ENCODE measurements at regions not wholly inside any gene's neighbourhood (a gene's known extent, or its start where the extent isn't known, plus 50 kb on each side); places are given as distances from the start of the nearest gene placed in this dataset.

DNA sequence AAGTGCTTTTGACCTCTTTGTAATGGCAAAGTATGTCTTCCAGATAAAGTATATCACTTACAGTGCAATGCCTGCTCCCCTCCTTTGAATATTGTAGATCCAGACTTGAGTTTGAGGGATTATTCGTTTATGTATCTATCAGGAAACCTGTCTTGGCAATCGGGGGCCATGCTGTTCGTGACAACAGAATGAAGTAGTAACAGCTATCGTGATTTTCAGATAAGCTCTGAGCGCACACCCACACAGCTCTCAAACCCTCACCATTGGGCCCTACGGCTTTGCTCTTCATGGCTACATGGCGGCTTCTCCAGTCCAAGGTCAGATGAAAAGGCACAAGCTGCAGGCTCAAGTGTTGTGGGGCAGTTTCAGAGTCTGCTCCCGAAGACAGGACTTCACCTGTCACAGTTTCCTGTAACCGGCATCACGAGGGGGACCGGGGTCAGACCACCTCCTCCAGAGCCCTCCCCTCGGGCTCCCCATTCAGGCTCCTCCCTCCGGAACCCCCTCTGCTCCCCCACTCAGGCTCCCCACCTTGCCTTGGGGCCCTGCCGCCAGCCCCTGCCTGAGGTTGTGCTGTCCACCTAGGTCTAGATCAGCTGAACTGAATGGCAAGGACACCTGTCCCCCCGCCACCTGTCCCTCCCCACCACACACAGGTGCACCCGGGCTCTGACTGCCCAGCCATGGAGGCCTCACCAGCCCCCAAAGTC lies 292.5 kb upstream of the SALL3 start:
- Histone ChIP-seq H3K4me3 (IDR thresholded peaks at IDR 0.05; ENCODE audit: insufficient read depth, low read depth, low read length) (no peak overlapping the region), H3K4me1 (ENCODE audit: low read depth, poor library complexity, severe bottlenecking) (peaks cover 5% of the 10 kb centered on the region), H3K79me2 (ENCODE audit: insufficient read depth, low read depth) (no peaks in the 10 kb centered on the region), H2AFZ (ENCODE audit: low read depth) (no peak overlapping the region), H4K20me1 (ENCODE audit: insufficient read depth) (no peaks in the 10 kb centered on the region), H3K9ac (no peak overlapping the region), H3K27me3 (ENCODE audit: insufficient read depth, low read depth) (no peaks in the 10 kb centered on the region), H3K27ac (no peak overlapping the region), H3K4me2 (no peak overlapping the region), H3K36me3 (ENCODE audit: insufficient read depth) (no peaks in the 10 kb centered on the region)
- TF ChIP-seq, protein P1, sequence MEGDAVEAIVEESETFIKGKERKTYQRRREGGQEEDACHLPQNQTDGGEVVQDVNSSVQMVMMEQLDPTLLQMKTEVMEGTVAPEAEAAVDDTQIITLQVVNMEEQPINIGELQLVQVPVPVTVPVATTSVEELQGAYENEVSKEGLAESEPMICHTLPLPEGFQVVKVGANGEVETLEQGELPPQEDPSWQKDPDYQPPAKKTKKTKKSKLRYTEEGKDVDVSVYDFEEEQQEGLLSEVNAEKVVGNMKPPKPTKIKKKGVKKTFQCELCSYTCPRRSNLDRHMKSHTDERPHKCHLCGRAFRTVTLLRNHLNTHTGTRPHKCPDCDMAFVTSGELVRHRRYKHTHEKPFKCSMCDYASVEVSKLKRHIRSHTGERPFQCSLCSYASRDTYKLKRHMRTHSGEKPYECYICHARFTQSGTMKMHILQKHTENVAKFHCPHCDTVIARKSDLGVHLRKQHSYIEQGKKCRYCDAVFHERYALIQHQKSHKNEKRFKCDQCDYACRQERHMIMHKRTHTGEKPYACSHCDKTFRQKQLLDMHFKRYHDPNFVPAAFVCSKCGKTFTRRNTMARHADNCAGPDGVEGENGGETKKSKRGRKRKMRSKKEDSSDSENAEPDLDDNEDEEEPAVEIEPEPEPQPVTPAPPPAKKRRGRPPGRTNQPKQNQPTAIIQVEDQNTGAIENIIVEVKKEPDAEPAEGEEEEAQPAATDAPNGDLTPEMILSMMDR (conservative IDR thresholded peaks at IDR 0.05; ENCODE audit: low read depth, low read length) = no peak

DNA sequence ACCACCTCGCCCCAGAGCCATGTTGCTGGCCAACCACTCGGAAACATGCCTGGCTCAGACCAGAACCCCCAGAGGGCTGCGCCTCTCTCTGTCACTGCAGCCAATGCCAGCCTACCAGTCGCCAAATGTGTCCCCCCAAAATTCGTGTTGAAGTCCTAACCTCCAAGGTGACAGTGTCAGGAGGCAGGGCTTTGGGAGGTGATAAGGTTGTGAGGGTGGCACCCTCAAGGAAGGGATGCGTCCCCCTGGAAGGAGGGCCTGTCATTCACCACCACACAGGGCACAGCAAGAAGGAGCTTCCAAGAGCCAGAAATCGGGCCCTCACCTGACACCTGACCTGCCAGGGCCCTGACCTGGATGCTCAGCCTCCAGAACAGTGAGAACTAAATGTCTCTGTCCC lies 291.9 kb upstream of the SALL3 start:
- H3K36me3 ChIP-seq (ENCODE audit: insufficient read depth) = no peaks in the 10 kb centered on the region
- TF ChIP-seq, protein P1 (conservative IDR thresholded peaks at IDR 0.05; ENCODE audit: low read depth, low read length) = no peak
- H3K27ac ChIP-seq = no peak overlapping the region
- peaks cover 11% of the 10 kb centered on the region for H3K4me1 ChIP-seq (ENCODE audit: low read depth, poor library complexity, severe bottlenecking)
- H3K9ac ChIP-seq = no peak overlapping the region
- no peaks in the 10 kb centered on the region for H4K20me1 ChIP-seq (ENCODE audit: insufficient read depth)
- no peaks in the 10 kb centered on the region for H3K79me2 ChIP-seq (ENCODE audit: insufficient read depth, low read depth)
- no peaks in the 10 kb centered on the region for H3K27me3 ChIP-seq (ENCODE audit: insufficient read depth, low read depth)
- no peak overlapping the region for H3K4me2 ChIP-seq
- no peak overlapping the region for H2AFZ ChIP-seq (ENCODE audit: low read depth)
- H3K4me3 ChIP-seq (IDR thresholded peaks at IDR 0.05; ENCODE audit: insufficient read depth, low read depth, low read length) = no peak overlapping the region

DNA sequence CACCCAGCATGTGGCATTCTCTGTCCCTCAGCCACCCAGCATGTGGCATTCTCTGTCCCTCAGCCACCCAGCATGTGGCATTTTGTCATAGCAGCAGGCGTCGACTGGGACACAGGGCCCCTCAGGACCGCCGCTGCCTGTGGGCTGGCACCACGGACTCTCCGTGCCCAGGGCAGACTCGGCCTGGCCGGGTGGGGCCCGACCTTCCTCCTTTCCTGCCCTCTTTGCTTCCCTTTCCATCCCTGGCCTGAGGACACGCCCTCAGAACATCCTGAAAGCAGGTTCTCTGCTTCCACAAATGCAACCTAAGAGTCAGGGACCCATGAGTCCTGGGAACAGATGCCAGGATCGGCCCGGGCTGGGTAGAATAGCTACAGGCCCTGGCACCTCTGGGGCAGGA lies 291.4 kb upstream of the SALL3 start:
- no peak overlapping the region for H3K4me3 ChIP-seq (IDR thresholded peaks at IDR 0.05; ENCODE audit: insufficient read depth, low read depth, low read length)
- H3K79me2 ChIP-seq (ENCODE audit: insufficient read depth, low read depth) = no peaks in the 10 kb centered on the region
- no peaks in the 10 kb centered on the region for H4K20me1 ChIP-seq (ENCODE audit: insufficient read depth)
- no peaks in the 10 kb centered on the region for H3K36me3 ChIP-seq (ENCODE audit: insufficient read depth)
- H3K4me1 ChIP-seq (ENCODE audit: low read depth, poor library complexity, severe bottlenecking) = peaks cover 12% of the 10 kb centered on the region
- H2AFZ ChIP-seq (ENCODE audit: low read depth) = no peak overlapping the region
- no peak overlapping the region for H3K27ac ChIP-seq
- H3K27me3 ChIP-seq (ENCODE audit: insufficient read depth, low read depth) = no peaks in the 10 kb centered on the region
- H3K4me2 ChIP-seq = no peak overlapping the region
- TF ChIP-seq, protein P1 (conservative IDR thresholded peaks at IDR 0.05; ENCODE audit: low read depth, low read length) = no peak
- H3K9ac ChIP-seq = no peak overlapping the region

DNA sequence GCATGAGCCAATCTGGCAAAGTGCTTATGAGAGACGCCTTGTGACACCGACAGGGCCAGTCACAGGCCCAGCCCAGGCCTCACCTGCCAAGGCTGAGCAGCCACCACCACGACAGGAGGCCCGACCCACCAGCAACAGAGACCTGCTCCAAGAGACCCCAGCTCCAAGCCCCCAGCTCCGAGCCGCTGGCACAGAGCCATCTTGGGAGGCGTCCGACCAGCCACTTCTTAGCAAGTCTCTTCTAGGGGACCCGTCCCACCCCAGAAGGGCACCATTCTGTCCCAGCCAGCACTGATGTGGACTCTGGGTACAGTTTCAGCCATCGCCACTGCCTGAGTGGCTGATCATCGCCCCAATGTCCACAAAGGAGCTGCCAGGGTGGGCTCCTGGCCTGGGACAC lies 290.7 kb upstream of the SALL3 start:
- TF ChIP-seq, protein P1 (conservative IDR thresholded peaks at IDR 0.05; ENCODE audit: low read depth, low read length) = no peak
- Histone ChIP-seq H3K79me2 (ENCODE audit: insufficient read depth, low read depth) (no peaks in the 10 kb centered on the region), H3K4me3 (IDR thresholded peaks at IDR 0.05; ENCODE audit: insufficient read depth, low read depth, low read length) (no peak overlapping the region), H3K4me1 (ENCODE audit: low read depth, poor library complexity, severe bottlenecking) (peaks cover 12% of the 10 kb centered on the region), H3K27me3 (ENCODE audit: insufficient read depth, low read depth) (no peaks in the 10 kb centered on the region), H3K27ac (no peak overlapping the region), H3K4me2 (no peak overlapping the region), H3K36me3 (ENCODE audit: insufficient read depth) (no peaks in the 10 kb centered on the region), H2AFZ (ENCODE audit: low read depth) (no peak overlapping the region), H3K9ac (no peak overlapping the region), H4K20me1 (ENCODE audit: insufficient read depth) (no peaks in the 10 kb centered on the region)

All from KMS-11 (cell line).